ENCODE measurements at regions not wholly inside any gene's neighbourhood (a gene's known extent, or its start where the extent isn't known, plus 50 kb on each side); places are given as distances from the start of the nearest gene placed in this dataset.

DNA sequence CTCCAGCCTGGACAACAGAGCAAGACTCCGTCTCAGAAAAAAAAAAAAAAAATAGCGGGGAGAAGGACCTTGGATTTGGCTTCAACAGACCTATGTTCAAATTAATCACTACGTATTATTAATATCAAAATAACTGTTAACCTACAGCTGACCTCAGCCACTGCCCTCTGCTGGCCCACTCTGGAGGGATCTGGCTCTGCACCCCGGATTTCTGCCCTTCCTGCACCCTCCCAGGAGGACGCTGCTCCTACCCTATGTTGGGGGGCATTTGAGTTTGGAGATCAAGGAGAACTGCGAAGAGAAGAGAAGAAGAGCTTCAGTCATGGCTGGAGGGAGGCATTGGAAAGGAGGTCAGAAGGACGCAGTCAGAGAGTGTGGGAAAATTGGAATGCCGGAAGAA is 96.7 kb downstream of the PSMG1 start:
- dilution Hi-C loops (cut with HindIII; ENCODE audit: low sequenced_read_pairs, unreplicated experiment): no loop called here

More for the DNA sequence above, 96.7 kb downstream of the PSMG1 start:
- Histone ChIP-seq H2BK5ac (ENCODE audit: low read depth, low read length, poor library complexity, severe bottlenecking) (no peak overlapping the region), H3K4me1 (ENCODE audit: control insufficient read depth, insufficient read depth, low read length) (peaks cover 7% of the 10 kb centered on the region), H4K91ac (ENCODE audit: insufficient read depth, low read depth, low read length) (peak overlapping the region; percentile 19; the same call in 1 of the 2 replicates), H2BK20ac (ENCODE audit: low read depth, low read length) (no peak overlapping the region), H4K20me1 (ENCODE audit: insufficient read depth, low read length) (no peaks in the 10 kb centered on the region), H2AK5ac (ENCODE audit: low read depth, low read length) (0 out of 2 replicates have a peak overlapping the region, but pooled peaks have one; percentile 50), H3K9me1 (ENCODE audit: insufficient read depth, low read length) (peaks cover 9% of the 10 kb centered on the region), H3K14ac (replicated peaks; ENCODE audit: low read depth, low read length) (no peak overlapping the region), H3K79me1 (ENCODE audit: low read depth in 1 of 2, low read length in 2 of 2) (no peaks in the 10 kb centered on the region), H3K9ac (ENCODE audit: low read depth, low read length) (no peak overlapping the region), H3K4me3 (ENCODE audit: insufficient read depth, low read depth, low read length) (no peak overlapping the region), H3K27ac (ENCODE audit: insufficient read depth, low read length) (no peak overlapping the region), H4K5ac (ENCODE audit: low read depth, low read length) (no peak overlapping the region), H2AFZ (replicated peaks; ENCODE audit: low read length, poor library complexity) (no peak overlapping the region), H3K36me3 (ENCODE audit: control insufficient read depth, insufficient read depth, low read length) (no peaks in the 10 kb centered on the region), H3K4me2 (ENCODE audit: low read depth, low read length) (no peak overlapping the region), H3K18ac (ENCODE audit: low read depth, low read length) (no peak overlapping the region), H2AK9ac (replicated peaks; ENCODE audit: low read depth, low read length, poor library complexity) (no peak overlapping the region), H3K56ac (ENCODE audit: extremely low read depth, insufficient read depth, low read length) (no peak overlapping the region), H4K8ac (ENCODE audit: low read depth in 2 of 2, low read length in 2 of 2) (no peak overlapping the region), H2BK120ac (ENCODE audit: low read depth, low read length) (no peak overlapping the region), H3K4ac (ENCODE audit: low read depth, low read length) (peak overlapping the region; percentile 34; the same call in 1 of the 2 replicates), H2BK15ac (ENCODE audit: low read depth, low read length) (no peak overlapping the region; the same call in 2 of the 3 replicates), H3K9me3 (ENCODE audit: control insufficient read depth, insufficient read depth, low read length) (no peaks in the 10 kb centered on the region), H3K23ac (ENCODE audit: low read depth, low read length) (no peak overlapping the region), H3K27me3 (ENCODE audit: control insufficient read depth, insufficient read depth, low read length) (peaks cover 2% of the 10 kb centered on the region; the same call in 1 of the 2 replicates)
- in situ Hi-C loops (cut with MboI; ENCODE audit: low sequenced_read_pairs): no loop called here
- intact Hi-C loops (cut with micrococcal nuclease): no loop called here
- POLR2A ChIA-PET (ENCODE audit: unreplicated experiment): no interaction called here
- no peak for DNase-seq
- CTCF ChIA-PET: interaction anchor here (0.6 to 1.5 kb wide), 2 partner anchors 9 to 980 kb away, joined by 4 read pairs; no protein-coding TSS in a partner anchor
- no peak for TF ChIP-seq NFE2L2 (IDR thresholded peaks at IDR 0.05; ENCODE audit: low read depth, low read length)
- BruUV-seq (replicated peaks): no TSS peak
- no CpG with 5 or more reads among the region's 8 CpGs for WGBS, 2 experiments (ENCODE audit: extremely low coverage in 2 of 2, insufficient read length in 1 of 2)
- ATAC-seq (ENCODE audit: low read depth): no peak
